ENCODE measurements at regions not wholly inside any gene's neighbourhood (a gene's known extent, or its start where the extent isn't known, plus 50 kb on each side); places are given as distances from the start of the nearest gene placed in this dataset.

- Histone ChIP-seq H3K27ac (ENCODE audit: low read depth, low read length) (no peak overlapping the region), H3K4me3 (ENCODE audit: low read length) (no peak overlapping the region), H3K4me2 (ENCODE audit: low read length) (no peak overlapping the region), H3K27me3 (ENCODE audit: control insufficient read depth, low read length) (no peaks in the 10 kb centered on the region), H3F3A (ENCODE audit: control insufficient read depth, insufficient read depth) (no peaks in the 10 kb centered on the region), H3K79me2 (ENCODE audit: control insufficient read depth, low read length) (no peaks in the 10 kb centered on the region), H3K36me3 (ENCODE audit: control insufficient read depth, low read length) (no peaks in the 10 kb centered on the region), H3K9me3 (ENCODE audit: control insufficient read depth, insufficient read depth, low read length) (no peaks in the 10 kb centered on the region), H3K4me1 (ENCODE audit: control insufficient read depth, low read length) (no peaks in the 10 kb centered on the region), H3K9me2 (replicated peaks; ENCODE audit: control insufficient read depth, low read length) (no peaks in the 10 kb centered on the region), H4K20me1 (ENCODE audit: control insufficient read depth, insufficient read depth, low read depth, low read length) (no peaks in the 10 kb centered on the region)
- no peak for TF ChIP-seq EZH2phosphoT487 (IDR thresholded peaks at IDR 0.05; ENCODE audit: borderline replicate concordance, low read length)
- TF ChIP-seq CTCF (IDR thresholded peaks at IDR 0.05; ENCODE audit: low read depth, low read length, poor library complexity, severe bottlenecking), result no peak
These were observed 345.7 kb downstream of the UTRN start for GRCh38 chr6:144630857-144631256.

GRCh38 chr6:144632266-144632665 lies 347.1 kb downstream of the UTRN start:
- Histone ChIP-seq H3K4me3 (ENCODE audit: low read length) (no peak overlapping the region), H3K4me2 (ENCODE audit: low read length) (no peak overlapping the region), H3F3A (ENCODE audit: control insufficient read depth, insufficient read depth) (no peaks in the 10 kb centered on the region), H3K27me3 (ENCODE audit: control insufficient read depth, low read length) (no peaks in the 10 kb centered on the region), H4K20me1 (ENCODE audit: control insufficient read depth, insufficient read depth, low read depth, low read length) (no peaks in the 10 kb centered on the region), H3K4me1 (ENCODE audit: control insufficient read depth, low read length) (no peaks in the 10 kb centered on the region), H3K9me3 (ENCODE audit: control insufficient read depth, insufficient read depth, low read length) (no peaks in the 10 kb centered on the region), H3K36me3 (ENCODE audit: control insufficient read depth, low read length) (no peaks in the 10 kb centered on the region), H3K27ac (ENCODE audit: low read depth, low read length) (no peak overlapping the region), H3K79me2 (ENCODE audit: control insufficient read depth, low read length) (no peaks in the 10 kb centered on the region), H3K9me2 (replicated peaks; ENCODE audit: control insufficient read depth, low read length) (no peaks in the 10 kb centered on the region)
- TF ChIP-seq CTCF (IDR thresholded peaks at IDR 0.05; ENCODE audit: low read depth, low read length, poor library complexity, severe bottlenecking) (no peak), EZH2phosphoT487 (IDR thresholded peaks at IDR 0.05; ENCODE audit: borderline replicate concordance, low read length) (no peak)

GRCh38 chr6:144633886-144634285 lies 348.8 kb downstream of the UTRN start:
- no peaks in the 10 kb centered on the region for H3K4me1 ChIP-seq (ENCODE audit: control insufficient read depth, low read length)
- H3K36me3 ChIP-seq (ENCODE audit: control insufficient read depth, low read length), result no peaks in the 10 kb centered on the region
- no peak overlapping the region for H3K4me3 ChIP-seq (ENCODE audit: low read length)
- no peak overlapping the region for H3K4me2 ChIP-seq (ENCODE audit: low read length)
- no peak overlapping the region for H3K27ac ChIP-seq (ENCODE audit: low read depth, low read length)
- no peaks in the 10 kb centered on the region for H4K20me1 ChIP-seq (ENCODE audit: control insufficient read depth, insufficient read depth, low read depth, low read length)
- H3K9me3 ChIP-seq (ENCODE audit: control insufficient read depth, insufficient read depth, low read length), result no peaks in the 10 kb centered on the region
- no peaks in the 10 kb centered on the region for H3K27me3 ChIP-seq (ENCODE audit: control insufficient read depth, low read length)
- H3K79me2 ChIP-seq (ENCODE audit: control insufficient read depth, low read length), result no peaks in the 10 kb centered on the region
- H3F3A ChIP-seq (ENCODE audit: control insufficient read depth, insufficient read depth), result no peaks in the 10 kb centered on the region
- TF ChIP-seq EZH2phosphoT487 (IDR thresholded peaks at IDR 0.05; ENCODE audit: borderline replicate concordance, low read length) (no peak), CTCF (IDR thresholded peaks at IDR 0.05; ENCODE audit: low read depth, low read length, poor library complexity, severe bottlenecking) (no peak)
- no peaks in the 10 kb centered on the region for H3K9me2 ChIP-seq (replicated peaks; ENCODE audit: control insufficient read depth, low read length)

- H3K27me3 ChIP-seq (ENCODE audit: control insufficient read depth, low read length), result no peaks in the 10 kb centered on the region
- H3F3A ChIP-seq (ENCODE audit: control insufficient read depth, insufficient read depth), result no peaks in the 10 kb centered on the region
- TF ChIP-seq CTCF (IDR thresholded peaks at IDR 0.05; ENCODE audit: low read depth, low read length, poor library complexity, severe bottlenecking), result no peak
- TF ChIP-seq EZH2phosphoT487 (IDR thresholded peaks at IDR 0.05; ENCODE audit: borderline replicate concordance, low read length), result no peak
- H3K79me2 ChIP-seq (ENCODE audit: control insufficient read depth, low read length), result no peaks in the 10 kb centered on the region
- H3K4me2 ChIP-seq (ENCODE audit: low read length), result no peak overlapping the region
- H3K4me3 ChIP-seq (ENCODE audit: low read length), result no peak overlapping the region
- H3K36me3 ChIP-seq (ENCODE audit: control insufficient read depth, low read length), result no peaks in the 10 kb centered on the region
- H3K9me3 ChIP-seq (ENCODE audit: control insufficient read depth, insufficient read depth, low read length), result no peaks in the 10 kb centered on the region
- H3K4me1 ChIP-seq (ENCODE audit: control insufficient read depth, low read length), result no peaks in the 10 kb centered on the region
- no peaks in the 10 kb centered on the region for H4K20me1 ChIP-seq (ENCODE audit: control insufficient read depth, insufficient read depth, low read depth, low read length)
- no peaks in the 10 kb centered on the region for H3K9me2 ChIP-seq (replicated peaks; ENCODE audit: control insufficient read depth, low read length)
- H3K27ac ChIP-seq (ENCODE audit: low read depth, low read length), result no peak overlapping the region
These were observed 349.2 kb downstream of the UTRN start for GRCh38 chr6:144634371-144634770.
